PC-9 (cell line): ENCODE measurements at regions not wholly inside any gene's neighbourhood (a gene's known extent, or its start where the extent isn't known, plus 50 kb on each side); places are given as distances from the start of the nearest gene placed in this dataset.

Experiments
- BruUV-seq: library from RNA; stranded (reverse); fragments of 400-500 nt; replicated peaks from 2 replicates; lab custom pipeline; 2021; lab: Mats Ljungman, UMichigan
- CTCF ChIA-PET: fragments of 300-600 bp; sonication (Branson Sonifier 250); formaldehyde crosslinking; loops from one replicate; lab custom pipeline; 2022; ENCODE audit warnings: antibody characterized with exemption; lab: Charles Lee
- POLR2A ChIA-PET: fragments of 300-600 bp; sonication (Branson Sonifier 250); formaldehyde crosslinking; loops from one replicate; lab custom pipeline; 2022; ENCODE audit warnings: antibody characterized with exemption; ENCODE audit not compliant: unreplicated experiment; lab: Charles Lee
- DNase-seq, 2 experiments: peaks; one replicate each; pipeline versions ENCODE4 v3.0.0 to v3.0.0-alpha.2; 2015 to 2022; ENCODE audit warnings: mixed read lengths in 1 of 2
- H2AFZ ChIP-seq: fragments of 200-600 bp; sonication (generic); 2 replicates; pipeline ENCODE4 v1.8.1; 2017; ENCODE audit warnings: antibody characterized with exemption
- H3F3A ChIP-seq: fragments of 200-600 bp; sonication (generic); 2 replicates; pipeline ENCODE4 v1.8.1; 2017; ENCODE audit warnings: antibody characterized with exemption, mild to moderate bottlenecking, low read depth; ENCODE audit not compliant: insufficient read depth
- H3K27ac ChIP-seq: fragments of 200-600 bp; sonication (generic); 2 replicates; pipeline ENCODE4 v1.6.1; 2016; ENCODE audit warnings: mixed run types
- H3K27me3 ChIP-seq: fragments of 200-600 bp; sonication (generic); 2 replicates; pipeline ENCODE4 v1.6.1; 2016; ENCODE audit warnings: low read depth, mixed run types; ENCODE audit not compliant: insufficient read depth
- H3K36me3 ChIP-seq: fragments of 200-600 bp; sonication (generic); 2 replicates; pipeline ENCODE4 v1.6.1; 2016; ENCODE audit warnings: low read depth, mixed run types
- H3K4me1 ChIP-seq: fragments of 200-600 bp; sonication (generic); replicated peaks from 2 replicates; pipeline ENCODE4 v1.6.1; 2016; ENCODE audit warnings: mixed run types; ENCODE audit not compliant: insufficient read depth
- H3K4me2 ChIP-seq: fragments of 200-600 bp; sonication (generic); 2 replicates; pipeline ENCODE4 v1.6.1; 2017; ENCODE audit warnings: mixed run types
- H3K4me3 ChIP-seq: fragments of 200-600 bp; sonication (generic); 2 replicates; pipeline ENCODE4 v1.6.1; 2016; ENCODE audit warnings: mixed run types
- H3K79me2 ChIP-seq: fragments of 200-600 bp; sonication (generic); 2 replicates; pipeline ENCODE4 v1.6.1; 2017; ENCODE audit warnings: low read depth, mixed run types
- H3K9me2 ChIP-seq: fragments of 200-600 bp; sonication (generic); 2 replicates; pipeline ENCODE4 v1.8.1; 2017; ENCODE audit warnings: mild to moderate bottlenecking; ENCODE audit not compliant: insufficient read depth
- H3K9me3 ChIP-seq: fragments of 200-600 bp; sonication (generic); 2 replicates; pipeline ENCODE4 v1.8.1; 2016; ENCODE audit warnings: low read depth; ENCODE audit not compliant: insufficient read depth
- H4K20me1 ChIP-seq: fragments of 200-600 bp; sonication (generic); 2 replicates; pipeline ENCODE4 v1.8.1; 2017; ENCODE audit not compliant: insufficient read depth
- EZH2 ChIP-seq: fragments of 200-600 bp; sonication (generic); IDR thresholded peaks from 2 replicates; pipeline ENCODE4 v1.8.0; 2017; ENCODE audit warnings: antibody characterized with exemption, low read depth
- intact Hi-C: fragments of 100-400 bp; cut with micrococcal nuclease; formaldehyde crosslinking; loops from one replicate; pipeline ENCODE4 v1.10.0; 2022; ENCODE audit not compliant: unreplicated experiment
- TF ChIP-seq, protein P1 (sequence below): fragments of 200-600 bp; sonication (generic); conservative IDR thresholded peaks from 2 replicates; pipeline ENCODE4 v1.6.1; 2017; ENCODE audit warnings: mixed run types, antibody characterized with exemption, mild to moderate bottlenecking, moderate library complexity

GRCh38 chr4:101515566-101515965, 168.2 kb upstream of the PPP3CA start:
- Histone ChIP-seq H3K4me1 (no peaks in the 10 kb centered on the region), H3K36me3 (no peaks in the 10 kb centered on the region), H2AFZ (no peak overlapping the region), H3F3A (no peaks in the 10 kb centered on the region), H3K4me3 (no peak overlapping the region), H3K27ac (no peak overlapping the region), H3K9me3 (no peaks in the 10 kb centered on the region), H4K20me1 (no peaks in the 10 kb centered on the region; the same call in 1 of the 2 replicates), H3K27me3 (no peaks in the 10 kb centered on the region), H3K4me2 (no peak overlapping the region), H3K9me2 (no peaks in the 10 kb centered on the region), H3K79me2 (no peaks in the 10 kb centered on the region)
- no TSS peak for BruUV-seq
- CTCF ChIA-PET, result no interaction called here
- DNase-seq, result no peak
- intact Hi-C loops, result no loop called here
- POLR2A ChIA-PET, result no interaction called here
- TF ChIP-seq, protein P1, sequence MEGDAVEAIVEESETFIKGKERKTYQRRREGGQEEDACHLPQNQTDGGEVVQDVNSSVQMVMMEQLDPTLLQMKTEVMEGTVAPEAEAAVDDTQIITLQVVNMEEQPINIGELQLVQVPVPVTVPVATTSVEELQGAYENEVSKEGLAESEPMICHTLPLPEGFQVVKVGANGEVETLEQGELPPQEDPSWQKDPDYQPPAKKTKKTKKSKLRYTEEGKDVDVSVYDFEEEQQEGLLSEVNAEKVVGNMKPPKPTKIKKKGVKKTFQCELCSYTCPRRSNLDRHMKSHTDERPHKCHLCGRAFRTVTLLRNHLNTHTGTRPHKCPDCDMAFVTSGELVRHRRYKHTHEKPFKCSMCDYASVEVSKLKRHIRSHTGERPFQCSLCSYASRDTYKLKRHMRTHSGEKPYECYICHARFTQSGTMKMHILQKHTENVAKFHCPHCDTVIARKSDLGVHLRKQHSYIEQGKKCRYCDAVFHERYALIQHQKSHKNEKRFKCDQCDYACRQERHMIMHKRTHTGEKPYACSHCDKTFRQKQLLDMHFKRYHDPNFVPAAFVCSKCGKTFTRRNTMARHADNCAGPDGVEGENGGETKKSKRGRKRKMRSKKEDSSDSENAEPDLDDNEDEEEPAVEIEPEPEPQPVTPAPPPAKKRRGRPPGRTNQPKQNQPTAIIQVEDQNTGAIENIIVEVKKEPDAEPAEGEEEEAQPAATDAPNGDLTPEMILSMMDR, result no peak
- no peak for TF ChIP-seq EZH2

DNA sequence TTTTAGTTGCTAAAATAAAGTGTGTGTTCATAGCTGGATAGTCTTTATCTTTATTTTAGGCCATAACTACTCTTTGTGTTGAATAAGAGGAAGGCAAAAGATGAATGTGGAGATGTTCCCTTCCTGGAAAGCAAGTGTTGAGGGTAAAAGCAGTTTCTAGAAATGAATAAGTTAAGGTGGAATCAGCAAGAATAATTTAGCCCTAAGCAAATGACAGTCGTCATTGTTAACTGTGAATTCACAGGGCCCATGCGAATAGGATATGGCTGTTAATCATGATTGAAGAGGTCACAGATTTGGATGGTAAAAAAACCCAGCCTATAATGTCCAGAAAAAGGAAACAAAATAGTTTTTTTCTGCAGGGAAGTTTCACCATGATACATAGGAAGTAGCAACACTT, 167.8 kb upstream of the PPP3CA start:
- H3K9me2 ChIP-seq, result no peaks in the 10 kb centered on the region
- no TSS peak for BruUV-seq
- no peaks in the 10 kb centered on the region for H3K79me2 ChIP-seq
- CTCF ChIA-PET, result no interaction called here
- TF ChIP-seq, protein P1, result no peak
- TF ChIP-seq EZH2, result no peak
- H4K20me1 ChIP-seq, result no peaks in the 10 kb centered on the region; the same call in 1 of the 2 replicates
- no peak overlapping the region for H3K4me3 ChIP-seq
- no peak for DNase-seq
- H3K27ac ChIP-seq, result no peak overlapping the region
- intact Hi-C loops, result no loop called here
- H3K4me1 ChIP-seq, result no peaks in the 10 kb centered on the region
- POLR2A ChIA-PET, result no interaction called here
- H3K4me2 ChIP-seq, result no peak overlapping the region
- H3K36me3 ChIP-seq, result no peaks in the 10 kb centered on the region
- H3F3A ChIP-seq, result no peaks in the 10 kb centered on the region
- no peak overlapping the region for H2AFZ ChIP-seq
- H3K27me3 ChIP-seq, result no peaks in the 10 kb centered on the region
- no peaks in the 10 kb centered on the region for H3K9me3 ChIP-seq

- TF ChIP-seq, protein P1, result no peak
- no peak for TF ChIP-seq EZH2
- no peaks in the 10 kb centered on the region for H3K4me1 ChIP-seq
- no peak overlapping the region for H3K4me3 ChIP-seq
- no peaks in the 10 kb centered on the region for H3K27me3 ChIP-seq
- H3F3A ChIP-seq, result no peaks in the 10 kb centered on the region
- no peaks in the 10 kb centered on the region for H3K9me3 ChIP-seq
- no peaks in the 10 kb centered on the region for H3K9me2 ChIP-seq
- H3K36me3 ChIP-seq, result no peaks in the 10 kb centered on the region
- H3K79me2 ChIP-seq, result no peaks in the 10 kb centered on the region
- no peak overlapping the region for H2AFZ ChIP-seq
- POLR2A ChIA-PET, result no interaction called here
- H3K4me2 ChIP-seq, result no peak overlapping the region
- intact Hi-C loops, result no loop called here
- CTCF ChIA-PET, result no interaction called here
- H3K27ac ChIP-seq, result no peak overlapping the region
- H4K20me1 ChIP-seq, result no peaks in the 10 kb centered on the region; the same call in 1 of the 2 replicates
- DNase-seq, result no peak
- BruUV-seq, result no TSS peak
Observed at GRCh38 chr4:101512416-101512815, 165.1 kb upstream of the PPP3CA start.
